Gastrocnemius medialis (tissue), 4 donors: ENCODE measurements at regions not wholly inside any gene's neighbourhood (a gene's known extent, or its start where the extent isn't known, plus 50 kb on each side); places are given as distances from the start of the nearest gene placed in this dataset.

Experiments
- ATAC-seq, 2 donors: fragments of 150-250 bp; one replicate each; pipeline ENCODE4 v1.9.1; 2016
- DNase-seq, 2 donors: peaks; one replicate each; pipeline ENCODE4 v3.0.0-alpha.2; 2019
- H3K27ac ChIP-seq, 4 donors: fragments of 200-600 bp; sonication (generic); 1 replicate in 1 of 4; 2 replicates in 3 of 4; pipeline ENCODE4 v1.5.1; 2016 to 2018; ENCODE audit warnings: mild to moderate bottlenecking in 2 of 4, moderate library complexity in 1 of 4
- H3K27me3 ChIP-seq, 3 donors: fragments of 200-600 bp; sonication (generic) in 2 of 3; 1 replicate in 1 of 3; 2 replicates in 2 of 3; pipeline versions ENCODE4 v1.5.1 to v1.6.0; 2016 to 2019; ENCODE audit warnings: mild to moderate bottlenecking in 1 of 3, moderate library complexity in 1 of 3
- H3K36me3 ChIP-seq, 2 donors: fragments of 200-600 bp; sonication (generic) in 1 of 2; one replicate each; pipeline ENCODE4 v1.5.1; 2017 to 2018
- H3K4me1 ChIP-seq, 2 donors: fragments of 200-600 bp; sonication (generic) in 1 of 2; one replicate each; pipeline ENCODE4 v1.5.1; 2016 to 2017; ENCODE audit warnings: mild to moderate bottlenecking in 2 of 2
- H3K4me3 ChIP-seq, 4 donors: fragments of 200-600 bp; sonication (generic) in 3 of 4; 1 replicate in 1 of 4; 2 replicates in 3 of 4; pipeline ENCODE4 v1.5.1; 2016 to 2019; ENCODE audit warnings: mild to moderate bottlenecking in 2 of 4
- H3K9me3 ChIP-seq, 3 donors: fragments of 200-600 bp; sonication (generic) in 2 of 3; 1 replicate in 1 of 3; 2 replicates in 2 of 3; pipeline ENCODE4 v1.5.1; 2016 to 2019
- CTCF ChIP-seq, 5 experiments: fragments of 450-650 bp in 3 of 5; fragments of 200-600 bp in 2 of 5; sonication (generic) in 2 of 5; IDR thresholded peaks in 4 of 5; conservative IDR thresholded peaks in 1 of 5; 1 replicate in 4 of 5; 2 replicates in 1 of 5; pipeline ENCODE4 v1.5.1; 2016 to 2019; ENCODE audit warnings: antibody characterized with exemption in 5 of 5, mild to moderate bottlenecking in 3 of 5, moderate library complexity in 3 of 5
- POLR2A ChIP-seq, 2 donors: fragments of 450-650 bp; IDR thresholded peaks; one replicate each; pipeline ENCODE4 v1.6.1; 2017; ENCODE audit warnings: antibody characterized with exemption in 2 of 2, mild to moderate bottlenecking in 2 of 2, moderate library complexity in 2 of 2
- in situ Hi-C, 4 donors: fragments of 200-750 bp; cut with MboI; loops; one replicate each; pipeline versions ENCODE4 v1.15.0 to v1.8.0; 2017; ENCODE audit warnings: low sequenced_read_pairs in 4 of 4
- intact Hi-C: fragments of 100-400 bp; cut with DNase I; formaldehyde crosslinking; loops from one replicate; pipeline ENCODE4 v1.15.1; 2023; ENCODE audit warnings: low total_unique reads

GRCh38 chr1:38746402-38746935, 113.1 kb downstream of the RRAGC start:
- no peak for DNase-seq
- peaks cover 0 to 11% (median 3%) of the 10 kb centered on the region in 3 donors for H3K27me3 ChIP-seq
- intact Hi-C loops (no loop called here), in situ Hi-C loops (no loop called here)
- no peak overlapping the region for H3K27ac ChIP-seq
- TF ChIP-seq POLR2A (IDR thresholded peaks at IDR 0.05) (no peak), CTCF (IDR thresholded peaks at IDR 0.05 in 4 of 5, conservative IDR thresholded peaks at IDR 0.05 in 1 of 5) (no peak)
- H3K4me1 ChIP-seq, result no peaks in the 10 kb centered on the region
- no peak overlapping the region for H3K4me3 ChIP-seq
- no peaks in the 10 kb centered on the region for H3K36me3 ChIP-seq
- no peak for ATAC-seq
- H3K9me3 ChIP-seq, result no peaks in the 10 kb centered on the region

DNA sequence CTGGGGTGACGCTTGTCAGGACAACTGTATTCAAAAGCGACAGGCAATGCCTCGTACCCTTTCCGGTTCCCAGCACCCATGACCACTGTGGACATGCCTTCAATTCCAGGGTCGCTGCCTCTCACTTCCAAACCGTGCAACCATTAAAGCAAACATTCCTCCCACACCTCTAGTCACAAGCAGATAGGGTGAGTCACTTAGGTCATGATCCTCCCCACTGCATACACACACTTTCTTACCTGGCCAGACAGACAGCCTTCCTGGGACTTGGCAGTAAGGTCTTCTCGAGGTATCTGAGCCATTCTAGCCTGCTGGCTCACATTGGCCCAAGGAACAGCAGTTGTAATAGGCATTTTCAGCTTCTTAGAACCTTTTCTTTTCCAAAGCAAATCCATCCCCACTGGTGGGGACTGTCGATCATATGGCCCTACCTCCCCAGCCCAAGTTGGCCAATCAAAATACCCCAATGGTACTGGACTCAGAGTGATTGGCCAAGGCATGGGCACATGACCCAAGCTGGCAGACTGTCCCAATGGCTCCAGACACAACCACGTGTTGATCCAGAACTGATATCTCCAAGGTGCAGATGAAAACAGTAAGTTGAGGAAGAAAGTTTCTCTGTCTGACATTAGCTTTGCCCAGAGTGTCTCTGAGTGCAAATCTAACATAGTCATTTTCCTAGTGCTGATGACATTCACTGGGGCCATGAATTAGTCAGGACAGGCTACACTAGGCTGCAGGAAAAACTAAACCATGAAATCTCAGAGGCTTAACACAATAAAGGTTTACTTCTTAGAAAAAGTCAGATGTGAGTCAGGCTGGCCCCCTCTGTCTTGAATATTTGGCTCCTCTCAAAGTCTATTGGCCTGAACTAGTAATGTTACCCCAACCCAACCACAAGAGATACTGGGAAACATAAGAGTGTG, 113.8 kb downstream of the RRAGC start:
- ATAC-seq (no peak), DNase-seq (no peak)
- intact Hi-C loops, result no loop called here
- Histone ChIP-seq H3K36me3 (no peaks in the 10 kb centered on the region), H3K27ac (no peak overlapping the region), H3K4me1 (no peaks in the 10 kb centered on the region), H3K27me3 (peaks cover 0 to 10% (median 3%) of the 10 kb centered on the region in 3 donors), H3K9me3 (no peaks in the 10 kb centered on the region), H3K4me3 (no peak overlapping the region)
- TF ChIP-seq POLR2A (IDR thresholded peaks at IDR 0.05) (no peak), CTCF (IDR thresholded peaks at IDR 0.05 in 4 of 5, conservative IDR thresholded peaks at IDR 0.05 in 1 of 5) (no peak)
- in situ Hi-C loops, result no loop called here

GRCh38 chr1:38744452-38745350, 114.9 kb downstream of the RRAGC start:
- ATAC-seq, result no peak
- H3K36me3 ChIP-seq, result no peaks in the 10 kb centered on the region
- H3K27me3 ChIP-seq, result peaks cover 0 to 5% (median 3%) of the 10 kb centered on the region in 3 donors
- no peaks in the 10 kb centered on the region for H3K4me1 ChIP-seq
- DNase-seq, result no peak
- H3K27ac ChIP-seq, result no peak overlapping the region
- in situ Hi-C loops, result no loop called here
- no peak for TF ChIP-seq POLR2A (IDR thresholded peaks at IDR 0.05)
- TF ChIP-seq CTCF (IDR thresholded peaks at IDR 0.05 in 4 of 5, conservative IDR thresholded peaks at IDR 0.05 in 1 of 5), result no peak
- H3K4me3 ChIP-seq, result no peak overlapping the region
- intact Hi-C loops, result no loop called here
- no peaks in the 10 kb centered on the region for H3K9me3 ChIP-seq

GRCh38 chr1:38743184-38743583, 116.4 kb downstream of the RRAGC start:
- no peak for ATAC-seq
- no peak for TF ChIP-seq POLR2A (IDR thresholded peaks at IDR 0.05)
- TF ChIP-seq CTCF (IDR thresholded peaks at IDR 0.05 in 4 of 5, conservative IDR thresholded peaks at IDR 0.05 in 1 of 5), result no peak
- Histone ChIP-seq H3K4me3 (no peak overlapping the region), H3K36me3 (no peaks in the 10 kb centered on the region), H3K9me3 (no peaks in the 10 kb centered on the region), H3K27me3 (no peaks in the 10 kb centered on the region), H3K4me1 (no peaks in the 10 kb centered on the region), H3K27ac (no peak overlapping the region)
- DNase-seq, result no peak
- in situ Hi-C loops (no loop called here), intact Hi-C loops (no loop called here)
